ENCODE measurements at regions not wholly inside any gene's neighbourhood (a gene's known extent, or its start where the extent isn't known, plus 50 kb on each side); places are given as distances from the start of the nearest gene placed in this dataset.
"Not testable (repeated sequence)": the region's sequence is repeated elsewhere in the genome, so short reads cannot be mapped to it uniquely, and the experiment has no call there.

DNA sequence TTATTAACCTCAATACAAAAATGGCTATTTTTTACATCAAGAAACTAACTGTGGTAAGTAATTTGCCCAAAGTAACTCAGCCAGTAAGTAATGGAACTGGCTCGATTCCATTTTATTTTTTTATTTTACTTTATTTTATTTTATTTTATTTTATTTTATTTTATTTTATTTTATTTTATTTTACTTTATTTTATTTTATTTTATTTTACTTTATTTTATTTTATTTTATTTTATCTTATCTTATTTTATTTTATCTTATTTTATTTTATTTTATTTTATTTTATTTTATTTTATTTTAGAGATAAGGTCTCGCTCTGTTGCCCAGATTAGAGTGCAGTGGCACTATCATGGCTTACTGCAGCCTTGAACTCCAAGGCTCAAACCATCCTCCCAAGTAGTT lies 516.3 kb upstream of the API5 start:
- H3K36me3 ChIP-seq (ENCODE audit: insufficient read depth, low read length); H3K4me3 ChIP-seq (ENCODE audit: low read length); H3K4me1 ChIP-seq (ENCODE audit: insufficient read depth, low read length); H3K9me3 ChIP-seq (ENCODE audit: low read length); H2AFZ ChIP-seq (ENCODE audit: low read depth, low read length); H3K27me3 ChIP-seq (ENCODE audit: insufficient read depth, low read length): not testable (repeated sequence)

DNA sequence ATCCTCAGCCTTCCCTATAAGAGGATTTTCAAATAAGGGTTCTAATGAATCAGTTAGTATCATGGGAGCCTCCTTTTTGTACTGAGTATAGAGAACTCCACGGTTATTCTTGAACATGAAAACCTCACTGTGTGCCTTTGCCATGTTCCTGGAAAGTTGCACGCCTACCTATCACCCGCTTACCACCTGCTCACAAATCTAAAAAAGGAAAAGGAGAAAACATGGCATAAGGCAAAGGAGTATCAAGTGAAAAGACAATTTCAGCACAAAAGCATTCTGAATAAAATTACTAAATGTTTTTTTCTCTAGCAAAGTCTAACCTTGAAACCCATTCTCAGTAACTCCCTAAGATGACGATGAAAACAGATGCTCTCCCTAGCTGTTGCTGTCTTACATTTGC lies 511.8 kb upstream of the API5 start:
- Histone ChIP-seq H3K4me3 (ENCODE audit: low read length) (no peak overlapping the region), H3K4me1 (ENCODE audit: insufficient read depth, low read length) (no peaks in the 10 kb centered on the region), H3K36me3 (ENCODE audit: insufficient read depth, low read length) (no peaks in the 10 kb centered on the region), H3K9me3 (ENCODE audit: low read length) (no peaks in the 10 kb centered on the region), H2AFZ (ENCODE audit: low read depth, low read length) (no peak overlapping the region), H3K27me3 (ENCODE audit: insufficient read depth, low read length) (no peaks in the 10 kb centered on the region)

DNA sequence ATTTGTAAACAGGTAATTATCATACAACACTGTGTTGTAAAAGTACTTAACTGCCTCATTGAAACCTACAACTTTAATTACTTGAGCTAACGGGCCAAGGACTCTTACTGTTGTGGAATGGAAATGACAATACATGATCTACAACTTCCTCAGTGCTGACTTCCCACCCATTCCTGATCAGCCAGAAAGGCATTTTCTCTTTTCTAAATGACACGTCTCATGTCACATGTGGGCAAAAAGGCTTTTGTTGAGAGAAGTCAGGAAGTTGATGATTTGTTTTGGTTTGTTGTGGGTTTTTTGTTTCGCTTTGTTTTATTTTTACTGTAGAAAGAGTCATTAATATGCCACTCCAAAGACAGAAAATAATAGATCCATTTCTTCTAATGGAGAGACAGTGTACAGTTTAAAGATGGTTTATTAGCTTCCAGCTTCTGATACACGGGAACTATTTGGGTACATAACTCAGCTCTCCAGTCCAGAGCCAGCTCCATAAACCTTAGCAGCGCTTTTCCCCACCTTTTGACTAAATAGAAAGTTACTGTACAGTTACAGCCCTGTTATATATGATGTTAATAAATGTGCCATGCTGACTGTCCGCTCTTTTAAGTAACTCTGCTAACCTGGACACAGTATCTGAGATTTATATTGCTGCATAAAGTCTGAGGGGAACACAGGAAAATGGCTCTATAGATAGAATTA lies 509.4 kb upstream of the API5 start:
- Histone ChIP-seq H2AFZ (ENCODE audit: low read depth, low read length) (no peak overlapping the region), H3K4me1 (ENCODE audit: insufficient read depth, low read length) (no peaks in the 10 kb centered on the region), H3K9me3 (ENCODE audit: low read length) (no peaks in the 10 kb centered on the region), H3K4me3 (ENCODE audit: low read length) (no peak overlapping the region), H3K27me3 (ENCODE audit: insufficient read depth, low read length) (no peaks in the 10 kb centered on the region), H3K36me3 (ENCODE audit: insufficient read depth, low read length) (no peaks in the 10 kb centered on the region)

DNA sequence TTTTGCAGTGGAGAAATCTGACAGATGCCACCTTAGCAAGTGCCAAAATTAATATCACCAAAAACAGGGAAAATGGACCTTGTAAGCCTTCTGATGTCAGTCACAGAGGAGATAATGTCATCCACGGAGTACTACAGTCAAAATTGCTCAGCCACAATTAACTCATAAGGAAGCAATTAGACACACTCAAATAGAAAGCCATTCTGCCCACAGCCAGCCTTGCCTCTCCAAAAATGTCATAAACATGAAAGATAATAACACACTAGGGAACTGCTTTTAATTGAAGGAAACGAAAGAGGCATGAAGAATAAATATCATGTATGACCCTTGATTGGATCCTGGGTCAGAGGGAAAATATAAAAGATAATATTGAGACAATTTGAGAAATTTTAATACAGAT lies 505.6 kb upstream of the API5 start:
- H3K27me3 ChIP-seq (ENCODE audit: insufficient read depth, low read length) = no peaks in the 10 kb centered on the region
- no peak overlapping the region for H3K4me3 ChIP-seq (ENCODE audit: low read length)
- no peak overlapping the region for H2AFZ ChIP-seq (ENCODE audit: low read depth, low read length)
- no peaks in the 10 kb centered on the region for H3K9me3 ChIP-seq (ENCODE audit: low read length)
- no peaks in the 10 kb centered on the region for H3K4me1 ChIP-seq (ENCODE audit: insufficient read depth, low read length)
- no peaks in the 10 kb centered on the region for H3K36me3 ChIP-seq (ENCODE audit: insufficient read depth, low read length)

DNA sequence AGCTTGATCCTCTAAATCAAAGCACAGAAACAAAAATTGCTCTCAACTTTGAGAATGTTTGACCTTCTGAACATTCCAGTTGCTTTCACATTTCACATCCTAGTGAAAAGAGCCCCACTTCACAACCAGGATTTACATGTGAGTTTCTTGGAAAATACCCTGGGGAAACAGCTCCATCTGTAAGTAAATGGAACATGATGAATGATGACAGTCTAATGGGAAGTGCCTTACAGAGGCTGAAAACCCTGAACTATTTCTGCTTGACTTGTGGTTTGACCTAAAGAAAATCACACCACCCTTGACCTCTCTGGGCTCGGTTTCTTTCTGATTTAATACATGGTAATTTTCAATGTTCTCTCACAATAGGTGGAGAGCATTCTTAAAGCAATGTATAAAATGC lies 499.4 kb upstream of the API5 start:
- Histone ChIP-seq H3K4me3 (ENCODE audit: low read length) (no peak overlapping the region), H3K27me3 (ENCODE audit: insufficient read depth, low read length) (no peaks in the 10 kb centered on the region), H2AFZ (ENCODE audit: low read depth, low read length) (no peak overlapping the region), H3K9me3 (ENCODE audit: low read length) (no peaks in the 10 kb centered on the region), H3K4me1 (ENCODE audit: insufficient read depth, low read length) (no peaks in the 10 kb centered on the region), H3K36me3 (ENCODE audit: insufficient read depth, low read length) (no peaks in the 10 kb centered on the region)

DNA sequence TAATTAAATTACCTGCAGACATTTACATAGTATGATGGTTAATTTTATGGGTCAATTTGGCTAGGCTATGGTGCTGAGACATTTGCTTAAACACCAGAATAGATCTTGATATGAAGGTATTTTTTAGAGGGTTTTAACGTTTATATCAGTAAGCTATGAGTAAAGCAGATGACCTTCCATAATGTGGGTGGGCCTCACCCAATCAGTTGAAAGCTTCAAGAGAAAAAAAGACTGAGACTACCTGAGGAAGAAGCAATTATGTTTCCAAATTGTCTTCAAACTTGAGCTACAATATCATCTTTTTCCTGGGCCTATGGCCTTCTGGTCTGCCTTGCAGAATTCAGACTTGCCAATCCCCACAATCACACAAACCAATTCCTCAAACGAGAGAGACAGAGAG lies 498.8 kb upstream of the API5 start:
- no peak overlapping the region for H3K4me3 ChIP-seq (ENCODE audit: low read length)
- no peaks in the 10 kb centered on the region for H3K36me3 ChIP-seq (ENCODE audit: insufficient read depth, low read length)
- H3K4me1 ChIP-seq (ENCODE audit: insufficient read depth, low read length) = no peaks in the 10 kb centered on the region
- no peaks in the 10 kb centered on the region for H3K9me3 ChIP-seq (ENCODE audit: low read length)
- H3K27me3 ChIP-seq (ENCODE audit: insufficient read depth, low read length) = no peaks in the 10 kb centered on the region
- no peak overlapping the region for H2AFZ ChIP-seq (ENCODE audit: low read depth, low read length)

DNA sequence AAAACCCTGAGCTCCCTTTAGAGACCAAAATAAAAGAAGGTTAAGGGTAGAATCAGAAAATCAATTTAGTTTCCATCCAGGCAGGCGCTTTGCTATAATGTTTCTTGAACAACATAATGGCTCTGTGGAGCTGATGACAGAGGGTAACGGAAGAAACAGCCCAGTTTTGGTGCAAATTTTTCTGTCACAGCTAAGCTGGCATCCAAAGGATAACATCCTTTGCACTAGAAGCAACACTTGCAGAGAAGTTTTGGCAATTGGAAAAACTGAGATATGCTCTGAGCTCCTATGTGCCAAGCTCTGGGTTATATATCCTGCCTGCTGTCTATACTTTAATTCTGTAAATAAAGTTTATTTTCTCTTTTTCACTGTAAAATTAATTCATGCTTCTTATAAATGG lies 495.3 kb upstream of the API5 start:
- H3K9me3 ChIP-seq (ENCODE audit: low read length) = no peaks in the 10 kb centered on the region
- no peaks in the 10 kb centered on the region for H3K36me3 ChIP-seq (ENCODE audit: insufficient read depth, low read length)
- no peaks in the 10 kb centered on the region for H3K27me3 ChIP-seq (ENCODE audit: insufficient read depth, low read length)
- H3K4me3 ChIP-seq (ENCODE audit: low read length) = no peak overlapping the region
- no peaks in the 10 kb centered on the region for H3K4me1 ChIP-seq (ENCODE audit: insufficient read depth, low read length)
- H2AFZ ChIP-seq (ENCODE audit: low read depth, low read length) = no peak overlapping the region

DNA sequence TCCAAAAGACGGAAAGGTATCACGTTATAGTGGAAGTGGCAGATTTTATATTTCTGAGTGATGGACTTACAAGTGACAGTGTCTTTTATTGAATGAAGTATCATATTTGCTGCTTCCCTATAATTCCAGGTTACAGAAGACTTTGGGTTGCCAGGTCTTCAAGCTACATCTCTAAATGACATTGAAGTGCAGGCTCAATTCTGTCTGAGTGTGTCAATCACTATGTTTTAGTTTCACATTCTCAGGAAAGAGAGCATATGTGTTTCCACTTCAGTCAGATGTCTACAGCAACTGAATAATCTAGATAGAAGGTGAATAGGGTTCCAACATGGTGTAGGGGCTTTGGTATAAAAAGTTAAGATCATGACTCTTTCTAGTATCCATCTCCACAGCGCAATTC lies 492.7 kb upstream of the API5 start:
- no peak overlapping the region for H2AFZ ChIP-seq (ENCODE audit: low read depth, low read length)

DNA sequence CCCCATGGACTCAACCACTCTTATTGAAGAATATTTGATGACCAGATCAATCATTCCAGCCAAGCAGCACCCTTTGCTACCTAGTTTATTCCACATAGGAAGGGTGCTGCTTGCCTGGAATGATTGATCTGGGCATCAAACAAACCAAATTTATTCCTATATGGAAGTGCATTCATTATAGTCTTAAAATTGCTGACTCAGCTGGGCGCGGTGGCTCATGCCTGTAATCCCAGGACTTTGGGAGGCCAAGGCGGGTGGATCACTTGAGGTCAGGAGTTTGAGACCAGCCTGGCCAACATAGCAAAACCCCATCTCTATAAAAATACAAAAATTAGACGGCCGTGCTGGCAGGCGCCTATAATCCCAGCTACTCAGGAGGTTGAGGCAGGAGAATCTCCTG lies 489.6 kb upstream of the API5 start:
- H3K9me3 ChIP-seq (ENCODE audit: low read length); H3K36me3 ChIP-seq (ENCODE audit: insufficient read depth, low read length); H3K27me3 ChIP-seq (ENCODE audit: insufficient read depth, low read length); H2AFZ ChIP-seq (ENCODE audit: low read depth, low read length); H3K4me3 ChIP-seq (ENCODE audit: low read length); H3K4me1 ChIP-seq (ENCODE audit: insufficient read depth, low read length): not testable (repeated sequence)

More for the DNA sequence above, 492.7 kb upstream of the API5 start:
- Histone ChIP-seq H3K4me3 (ENCODE audit: low read length) (no peak overlapping the region), H3K4me1 (ENCODE audit: insufficient read depth, low read length) (no peaks in the 10 kb centered on the region), H3K27me3 (ENCODE audit: insufficient read depth, low read length) (no peaks in the 10 kb centered on the region), H3K9me3 (ENCODE audit: low read length) (no peaks in the 10 kb centered on the region), H3K36me3 (ENCODE audit: insufficient read depth, low read length) (no peaks in the 10 kb centered on the region)

DNA sequence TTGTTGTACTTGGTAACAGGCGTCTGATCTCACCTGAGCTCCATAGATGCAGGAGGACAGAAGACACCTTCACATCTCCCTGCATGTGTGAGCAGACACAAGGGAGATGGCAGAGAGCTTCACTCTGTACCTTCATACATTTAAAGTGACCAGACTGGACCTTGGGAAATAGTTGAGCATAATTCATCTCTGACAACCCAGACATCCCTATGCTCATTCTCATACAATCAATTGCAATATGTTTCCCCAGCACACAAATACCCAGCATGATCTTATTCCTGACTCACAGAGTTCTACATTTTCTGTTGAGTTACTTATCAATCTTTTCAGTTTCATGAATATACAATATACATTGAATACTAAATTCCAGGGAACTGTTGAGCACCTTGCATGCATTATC lies 488.2 kb upstream of the API5 start:
- Histone ChIP-seq H3K4me1 (ENCODE audit: insufficient read depth, low read length) (no peaks in the 10 kb centered on the region), H2AFZ (ENCODE audit: low read depth, low read length) (no peak overlapping the region), H3K36me3 (ENCODE audit: insufficient read depth, low read length) (no peaks in the 10 kb centered on the region), H3K27me3 (ENCODE audit: insufficient read depth, low read length) (no peaks in the 10 kb centered on the region), H3K4me3 (ENCODE audit: low read length) (no peak overlapping the region), H3K9me3 (ENCODE audit: low read length) (no peaks in the 10 kb centered on the region)

DNA sequence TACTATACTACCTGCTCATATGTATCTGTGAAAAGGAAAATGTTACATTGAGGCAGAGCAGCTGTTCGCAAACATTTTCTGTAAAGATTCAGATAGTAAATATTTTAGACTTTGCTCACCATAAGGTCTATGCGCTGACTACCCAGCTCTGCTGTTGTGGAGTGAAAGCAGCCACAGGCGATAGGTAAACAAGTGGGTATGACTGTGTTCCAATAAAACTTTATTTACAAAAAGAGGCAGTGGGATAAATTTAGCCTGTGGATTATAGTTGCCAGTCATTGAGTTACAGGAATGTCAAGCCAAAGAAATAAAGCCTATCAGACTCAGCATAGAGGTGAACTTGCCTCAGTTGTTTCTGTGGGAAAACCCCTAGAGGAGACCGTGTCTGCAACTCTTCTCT lies 487.7 kb upstream of the API5 start:
- Histone ChIP-seq H3K36me3 (ENCODE audit: insufficient read depth, low read length) (no peaks in the 10 kb centered on the region), H3K4me3 (ENCODE audit: low read length) (no peak overlapping the region), H3K4me1 (ENCODE audit: insufficient read depth, low read length) (no peaks in the 10 kb centered on the region), H3K27me3 (ENCODE audit: insufficient read depth, low read length) (no peaks in the 10 kb centered on the region), H2AFZ (ENCODE audit: low read depth, low read length) (no peak overlapping the region), H3K9me3 (ENCODE audit: low read length) (no peaks in the 10 kb centered on the region)

DNA sequence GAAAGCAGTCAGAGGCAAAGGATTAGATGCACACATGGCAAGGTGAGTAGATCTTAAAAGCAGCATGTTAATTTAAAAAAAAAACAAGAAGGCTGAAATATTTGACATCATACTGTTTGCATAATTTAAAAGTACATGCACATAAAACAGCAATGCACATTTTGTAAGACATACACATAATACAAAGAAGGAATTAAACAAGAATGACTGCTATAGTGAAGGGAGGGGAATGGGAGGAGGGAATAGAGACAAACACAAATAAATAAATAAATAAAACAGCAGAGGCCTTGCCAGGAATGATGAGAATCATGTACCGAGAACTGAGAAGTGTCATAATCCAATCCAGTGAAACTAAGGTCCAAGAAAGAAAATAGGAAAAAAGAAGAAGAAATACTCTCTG lies 486.2 kb upstream of the API5 start:
- Histone ChIP-seq H3K27me3 (ENCODE audit: insufficient read depth, low read length) (no peaks in the 10 kb centered on the region), H2AFZ (ENCODE audit: low read depth, low read length) (no peak overlapping the region), H3K36me3 (ENCODE audit: insufficient read depth, low read length) (no peaks in the 10 kb centered on the region), H3K4me3 (ENCODE audit: low read length) (no peak overlapping the region), H3K9me3 (ENCODE audit: low read length) (no peaks in the 10 kb centered on the region), H3K4me1 (ENCODE audit: insufficient read depth, low read length) (no peaks in the 10 kb centered on the region)

DNA sequence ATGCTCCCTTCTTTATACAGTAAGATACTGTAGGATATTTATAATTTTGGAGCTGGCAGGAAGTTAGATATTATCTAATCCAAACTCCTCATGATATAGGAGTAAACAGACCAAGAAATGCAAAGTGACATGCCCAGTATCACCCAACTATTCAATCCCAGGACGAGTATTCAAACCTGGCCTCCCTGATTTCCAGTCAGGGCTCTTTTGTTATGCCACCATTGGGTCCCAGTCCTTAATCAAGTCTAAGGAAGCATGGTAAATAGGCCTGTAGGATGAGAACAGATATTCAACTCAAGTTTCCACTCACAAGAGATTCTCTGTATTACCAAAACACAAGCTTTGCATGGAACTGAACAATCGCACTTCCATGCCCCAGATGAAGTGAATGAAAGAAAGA lies 484.0 kb upstream of the API5 start:
- Histone ChIP-seq H3K9me3 (ENCODE audit: low read length) (no peaks in the 10 kb centered on the region), H3K36me3 (ENCODE audit: insufficient read depth, low read length) (no peaks in the 10 kb centered on the region), H3K4me1 (ENCODE audit: insufficient read depth, low read length) (no peaks in the 10 kb centered on the region), H3K27me3 (ENCODE audit: insufficient read depth, low read length) (no peaks in the 10 kb centered on the region), H3K4me3 (ENCODE audit: low read length) (no peak overlapping the region), H2AFZ (ENCODE audit: low read depth, low read length) (no peak overlapping the region)

DNA sequence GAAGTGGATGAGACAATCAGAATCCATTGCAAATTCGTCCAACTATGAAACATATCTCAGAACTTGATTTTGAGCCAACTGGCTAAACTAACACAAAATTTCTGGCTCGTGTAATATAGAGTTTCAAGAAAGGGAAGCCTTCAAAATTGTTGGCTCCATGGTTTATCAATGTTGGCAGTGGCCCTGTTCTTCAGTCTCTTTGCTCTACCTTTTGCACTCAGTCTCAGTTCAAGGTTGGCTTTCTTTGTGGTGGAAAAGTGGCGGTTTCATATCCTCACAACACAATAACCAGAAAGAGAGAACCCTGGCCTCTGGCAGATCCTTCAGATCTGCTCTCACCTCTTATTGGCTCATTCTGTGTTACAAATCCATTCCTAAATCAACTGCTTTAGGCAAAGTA lies 473.8 kb upstream of the API5 start:
- no peak overlapping the region for H2AFZ ChIP-seq (ENCODE audit: low read depth, low read length)
- no peaks in the 10 kb centered on the region for H3K9me3 ChIP-seq (ENCODE audit: low read length)
- H3K4me1 ChIP-seq (ENCODE audit: insufficient read depth, low read length) = no peaks in the 10 kb centered on the region
- no peak overlapping the region for H3K4me3 ChIP-seq (ENCODE audit: low read length)
- no peaks in the 10 kb centered on the region for H3K36me3 ChIP-seq (ENCODE audit: insufficient read depth, low read length)
- no peaks in the 10 kb centered on the region for H3K27me3 ChIP-seq (ENCODE audit: insufficient read depth, low read length)
